ENCODE measurements at regions not wholly inside any gene's neighbourhood (a gene's known extent, or its start where the extent isn't known, plus 50 kb on each side); places are given as distances from the start of the nearest gene placed in this dataset.
"Not testable (repeated sequence)": the region's sequence is repeated elsewhere in the genome, so short reads cannot be mapped to it uniquely, and the experiment has no call there.

DNA sequence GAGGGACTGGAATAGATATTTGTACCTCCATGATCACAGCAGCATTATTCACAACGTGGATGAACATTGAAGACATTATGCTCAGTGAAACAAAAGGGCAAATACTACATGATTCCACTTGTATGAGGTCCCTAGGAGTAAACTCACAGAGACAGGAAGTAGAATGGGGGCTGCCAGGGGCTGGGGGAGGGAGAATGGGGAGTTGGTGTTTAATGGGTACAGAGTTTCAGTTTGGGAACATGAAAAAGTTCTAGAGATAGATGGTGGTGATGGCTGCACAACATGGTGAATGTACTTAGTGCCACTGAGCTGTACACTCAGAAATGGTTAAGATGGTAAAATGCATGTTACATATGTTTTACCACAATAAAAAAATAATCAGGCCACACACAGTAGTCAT is 164.3 kb upstream of the RREB1 start:
- no peak for DNase-seq

DNA sequence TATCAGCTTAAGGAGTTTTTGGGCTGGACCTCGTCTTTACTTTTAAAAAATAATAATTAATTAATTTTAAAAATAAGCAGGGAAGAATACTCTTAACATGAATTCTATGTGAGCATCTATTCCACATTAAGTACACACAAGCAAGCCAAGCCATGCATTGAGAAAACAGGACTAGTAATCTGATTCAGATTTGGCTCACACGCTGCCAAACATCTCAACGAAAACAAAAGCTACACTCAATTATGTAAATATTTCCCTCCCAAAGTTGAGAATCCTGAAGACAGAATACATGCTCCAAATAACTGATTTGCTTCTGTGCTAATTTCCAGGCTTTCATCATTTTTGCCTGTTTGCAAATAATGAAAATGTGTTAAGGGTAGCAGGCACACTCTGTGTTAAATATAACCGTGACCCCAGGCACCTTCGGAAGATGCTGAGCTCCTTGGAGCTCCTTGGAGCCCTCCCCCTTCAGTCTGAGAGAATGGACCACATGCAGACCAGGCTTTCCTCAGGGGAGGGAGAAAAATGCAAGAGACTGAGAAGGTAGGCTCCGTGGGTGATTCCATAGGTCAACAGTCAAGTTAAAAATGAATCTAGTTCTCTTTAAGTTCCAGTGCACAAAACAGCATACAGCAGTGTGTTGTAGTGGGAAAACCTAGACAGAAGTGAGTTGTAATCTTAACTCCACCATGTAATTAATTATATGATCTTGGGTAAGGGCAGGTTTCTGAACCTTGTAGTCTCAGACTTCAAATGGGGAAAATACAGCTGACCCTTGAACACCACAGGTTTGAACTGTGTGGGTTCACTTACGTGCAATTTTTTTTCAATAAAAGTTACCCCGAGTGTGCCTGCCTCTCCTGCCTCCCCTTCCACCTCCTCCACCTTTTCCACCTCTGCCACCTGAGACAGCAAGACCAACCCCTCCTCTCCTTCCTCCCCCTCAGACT is 161.3 kb upstream of the RREB1 start:
- DNase-seq, result no peak

- DNase-seq, result no peak
Observed at GRCh38 chr6:6950373-6951145, 157.2 kb upstream of the RREB1 start.

GRCh38 chr6:6951355-6951754 is 156.4 kb upstream of the RREB1 start:
- DNase-seq, result no peak

- DNase-seq, result no peak
Observed at GRCh38 chr6:6952484-6952883, 155.3 kb upstream of the RREB1 start.

DNA sequence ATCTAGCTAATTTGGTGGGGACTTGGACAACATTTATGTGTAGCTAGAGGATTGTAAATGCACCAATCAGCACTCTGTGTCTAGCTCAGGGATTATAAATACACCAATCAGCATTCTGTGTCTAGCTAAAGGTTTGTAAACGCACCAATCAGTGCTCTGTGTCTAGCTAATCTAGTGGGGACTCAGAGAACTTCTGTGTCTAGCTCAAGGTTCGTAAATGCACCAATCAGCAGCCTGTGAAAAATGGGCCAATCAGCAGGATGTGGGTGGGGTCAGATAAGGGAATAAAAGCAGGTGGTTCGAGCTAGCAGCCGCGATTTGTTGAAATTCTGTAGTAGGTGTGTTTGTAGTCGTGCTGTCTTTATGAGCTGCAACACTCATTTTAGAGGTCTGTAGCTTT is 154.8 kb upstream of the RREB1 start:
- not testable (repeated sequence) for DNase-seq

GRCh38 chr6:6960571-6961251 is 147.1 kb upstream of the RREB1 start:
- no peak for DNase-seq

DNA sequence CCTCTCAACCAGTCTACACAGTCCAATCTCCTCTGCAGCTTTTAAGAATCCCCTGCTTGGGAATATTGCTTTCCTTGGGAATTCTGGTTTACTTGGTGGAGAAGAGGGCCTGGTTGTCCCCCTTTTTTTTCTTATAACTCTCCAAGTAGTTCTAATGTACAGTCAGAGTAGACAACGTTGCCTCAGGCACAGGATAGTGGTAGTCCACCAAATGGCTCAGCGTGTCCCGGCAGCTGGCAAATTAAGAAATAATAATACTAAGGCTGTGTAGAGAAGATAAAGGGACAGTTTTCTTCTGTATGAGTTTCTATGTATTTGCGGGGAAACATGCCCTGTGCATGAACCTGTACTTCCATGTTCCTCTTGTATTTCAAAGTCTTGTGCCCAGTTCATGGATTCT is 145.7 kb upstream of the RREB1 start:
- no peak for DNase-seq

DNA sequence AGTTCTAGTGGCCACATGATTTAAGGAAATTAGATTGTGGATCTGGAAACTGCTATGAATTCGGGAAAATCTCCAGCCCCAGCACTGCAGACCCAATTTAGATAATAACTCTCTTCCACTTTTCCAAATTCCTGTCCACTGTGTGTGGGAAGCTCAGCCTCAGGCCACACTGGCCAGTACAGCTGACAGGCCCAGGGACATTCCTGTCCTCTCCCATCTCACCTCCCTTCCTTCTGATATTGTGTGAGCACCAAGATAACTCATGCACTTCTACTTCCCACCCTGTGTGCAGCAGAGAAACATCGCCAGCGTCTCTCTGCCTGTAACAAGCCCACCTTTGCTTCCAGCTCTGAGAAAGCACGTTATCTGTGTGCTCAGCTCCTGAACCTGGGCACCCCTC is 145.1 kb upstream of the RREB1 start:
- DNase-seq, result no peak

DNA sequence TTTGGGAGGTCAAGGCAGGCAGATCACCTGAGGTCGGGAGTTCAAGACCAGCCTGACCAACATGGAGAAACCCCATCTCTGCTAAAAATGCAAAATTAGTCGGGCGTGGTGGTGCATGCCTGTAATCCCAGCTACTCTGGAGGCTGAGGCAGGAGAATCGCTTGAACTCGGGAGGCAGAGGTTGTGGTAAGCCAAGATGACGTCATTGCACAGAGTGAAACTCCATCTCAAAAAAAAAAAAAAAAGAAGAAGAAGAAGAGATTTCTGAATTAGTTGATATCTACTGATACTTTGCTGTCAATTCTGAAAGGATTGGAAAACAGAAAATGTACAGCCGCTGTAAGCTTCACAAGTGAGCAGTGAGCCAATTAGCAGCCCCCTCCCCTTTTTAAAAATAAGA is 144.4 kb upstream of the RREB1 start:
- not testable (repeated sequence) for DNase-seq

- no peak for DNase-seq
Observed at GRCh38 chr6:6964675-6965074, 143.1 kb upstream of the RREB1 start.

- no peak for DNase-seq
Observed at GRCh38 chr6:6966127-6966526, 141.6 kb upstream of the RREB1 start.

DNA sequence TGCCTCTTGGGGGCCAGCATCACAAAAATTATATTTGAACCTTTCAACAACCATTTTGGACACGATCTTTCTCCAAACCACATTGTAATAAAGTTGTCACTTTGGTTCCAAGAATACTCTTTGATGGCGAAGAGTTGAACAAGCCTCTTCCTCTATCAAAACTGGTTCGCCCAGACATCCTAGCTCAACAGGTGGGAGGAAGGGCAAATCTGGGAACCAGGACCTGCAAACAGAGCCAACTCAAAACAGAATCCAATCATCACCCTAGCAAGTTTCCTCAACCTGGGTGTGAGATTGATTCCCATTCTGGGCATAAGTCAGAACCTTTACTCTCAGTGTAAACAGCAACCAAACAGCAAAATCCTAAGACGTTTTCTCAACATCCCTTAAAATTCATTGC is 141.2 kb upstream of the RREB1 start:
- no peak for DNase-seq

GRCh38 chr6:6968357-6968730 is 139.4 kb upstream of the RREB1 start:
- no peak for DNase-seq

- DNase-seq, result no peak
Observed at GRCh38 chr6:6968731-6969552, 138.8 kb upstream of the RREB1 start.

GRCh38 chr6:6969761-6970223 is 138.0 kb upstream of the RREB1 start:
- DNase-seq, result no peak

DNA sequence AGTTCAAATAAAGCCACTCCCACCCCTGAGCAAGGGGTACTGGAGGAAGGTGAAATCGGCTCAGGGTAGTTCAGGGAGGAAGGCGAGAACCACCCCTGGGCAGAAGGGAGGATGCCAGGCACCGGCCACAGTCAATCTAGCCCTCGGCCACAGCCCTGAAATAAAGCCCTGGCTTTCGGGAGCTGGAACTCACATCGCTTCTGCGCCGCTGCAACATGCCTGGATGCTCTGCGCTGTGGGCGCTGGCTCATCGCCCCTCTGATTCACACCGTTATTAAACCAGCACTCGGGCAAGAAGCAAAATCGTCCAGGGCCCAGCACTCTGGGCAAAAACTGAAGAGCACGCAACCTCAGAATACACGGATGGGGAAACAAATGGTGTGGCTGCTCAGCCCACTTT is 136.9 kb upstream of the RREB1 start:
- DNase-seq, result no peak

- no peak for DNase-seq
Observed at GRCh38 chr6:6971369-6971768, 136.4 kb upstream of the RREB1 start.

GRCh38 chr6:6972456-6972855 is 135.3 kb upstream of the RREB1 start:
- no peak for DNase-seq

DNA sequence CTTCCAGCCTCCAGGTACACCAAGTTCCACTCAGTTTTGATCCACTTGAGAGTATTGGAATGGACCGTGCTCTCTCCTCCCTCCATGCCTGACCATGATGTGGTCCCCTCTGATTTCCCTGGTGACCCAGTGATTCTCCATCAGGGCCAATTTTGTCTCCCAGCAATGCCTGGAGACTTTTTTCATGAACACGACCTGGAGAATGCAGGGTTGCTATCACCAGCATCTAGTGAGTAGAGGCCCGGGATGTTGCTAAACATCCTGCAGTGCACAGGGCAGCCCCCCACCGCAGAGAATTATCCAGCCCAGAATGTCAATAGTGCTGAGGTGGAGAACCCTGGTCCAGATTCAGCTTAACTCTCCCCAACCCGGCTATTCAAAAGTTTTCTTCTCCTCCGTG is 134.0 kb upstream of the RREB1 start:
- no peak for DNase-seq

GRCh38 chr6:6975459-6976111 is 132.2 kb upstream of the RREB1 start:
- DNase-seq, result no peak

Measured in muscle of arm (tissue), 1 donor.